ENCODE measurements at regions not wholly inside any gene's neighbourhood (a gene's known extent, or its start where the extent isn't known, plus 50 kb on each side); places are given as distances from the start of the nearest gene placed in this dataset.
"Not testable (repeated sequence)": the region's sequence is repeated elsewhere in the genome, so short reads cannot be mapped to it uniquely, and the experiment has no call there.

DNA sequence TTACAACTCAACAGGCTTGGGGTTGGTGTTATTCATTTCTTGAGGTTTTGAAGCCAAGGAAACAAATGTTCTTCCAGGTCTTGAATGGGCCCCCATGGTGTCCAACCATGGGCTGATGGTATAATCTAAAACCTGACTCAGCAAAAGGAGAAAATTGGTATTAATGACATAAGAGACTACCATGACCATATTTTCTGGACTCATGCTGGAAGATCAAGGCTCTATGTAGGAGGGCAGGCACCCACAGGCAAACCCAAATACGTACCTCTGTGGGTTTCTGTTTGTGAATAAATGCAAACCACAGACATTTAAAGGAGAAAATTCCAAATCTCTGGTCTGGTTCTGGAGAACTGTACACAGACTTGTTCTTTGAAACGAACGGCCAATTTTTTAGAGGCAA is 135.1 kb upstream of the VOPP1 start:
- not testable (repeated sequence) for H3K36me3 ChIP-seq (ENCODE audit: insufficient read depth); ATAC-seq; H3K9me3 Mint-ChIP-seq

DNA sequence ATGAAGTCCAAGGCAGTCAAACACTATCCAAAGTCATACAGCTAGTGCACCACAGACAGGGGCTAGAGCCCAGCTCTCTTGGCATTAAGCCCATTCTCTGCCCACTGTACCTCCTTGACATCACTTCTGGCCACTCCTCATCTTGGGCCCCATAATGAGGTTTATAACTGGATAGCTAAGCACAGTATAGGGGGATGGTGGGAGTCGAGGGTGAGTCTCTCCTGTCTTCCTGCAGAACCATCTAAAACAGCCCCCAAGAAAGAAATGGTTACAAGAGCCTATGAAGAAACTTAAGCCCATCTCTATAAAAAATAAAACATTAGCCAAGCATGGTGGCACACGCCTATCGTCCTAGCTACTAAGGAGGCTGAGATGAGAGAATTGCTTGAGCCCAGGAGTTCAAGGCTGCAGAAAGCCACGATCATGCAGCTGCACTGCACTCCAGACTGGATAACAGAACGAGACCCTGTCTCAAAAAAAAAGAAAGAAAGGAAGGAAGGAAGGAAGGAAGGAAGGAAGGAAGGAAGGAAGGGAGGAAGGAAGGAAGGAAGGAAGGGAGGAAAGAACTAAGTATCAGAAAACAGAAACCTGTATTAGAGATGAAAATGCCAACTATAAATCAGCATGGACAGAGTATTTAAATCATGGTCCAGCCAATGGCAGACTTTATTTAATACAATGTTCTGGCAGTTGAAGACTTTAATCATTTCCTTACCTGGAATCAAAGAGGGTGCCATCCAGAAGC is 134.3 kb upstream of the VOPP1 start:
- H4K20me1 ChIP-seq (replicated peaks; ENCODE audit: insufficient read depth); H3K79me2 ChIP-seq (replicated peaks; ENCODE audit: insufficient read depth); H3K4me1 Mint-ChIP-seq; H3K27me3 ChIP-seq (ENCODE audit: insufficient read depth); H3K36me3 ChIP-seq (ENCODE audit: insufficient read depth); H3K4me2 ChIP-seq; H3K9me3 Mint-ChIP-seq; H3K27ac ChIP-seq (ENCODE audit: low read depth); H3F3A ChIP-seq (replicated peaks; ENCODE audit: low read depth); H3K4me3 Mint-ChIP-seq; H3K27me3 Mint-ChIP-seq (ENCODE audit: insufficient read depth, low read depth, poor library complexity); H3K4me1 ChIP-seq (ENCODE audit: insufficient read depth); H3K27ac Mint-ChIP-seq; ATAC-seq; DNase-seq (ENCODE audit: low spot score); H2AFZ ChIP-seq; H3K9me2 ChIP-seq (ENCODE audit: insufficient read depth); H3K36me3 Mint-ChIP-seq (ENCODE audit: low read depth); H3K4me3 ChIP-seq: not testable (repeated sequence)

More for the DNA sequence above, 135.1 kb upstream of the VOPP1 start:
- not testable (repeated sequence) for H3K9me2 ChIP-seq (ENCODE audit: insufficient read depth); H3K4me1 Mint-ChIP-seq; H4K20me1 ChIP-seq (replicated peaks; ENCODE audit: insufficient read depth); H3K27me3 ChIP-seq (ENCODE audit: insufficient read depth); H3K4me3 Mint-ChIP-seq; H3K4me3 ChIP-seq; H3F3A ChIP-seq (replicated peaks; ENCODE audit: low read depth); H3K27me3 Mint-ChIP-seq (ENCODE audit: insufficient read depth, low read depth, poor library complexity); H3K79me2 ChIP-seq (replicated peaks; ENCODE audit: insufficient read depth); H3K27ac Mint-ChIP-seq; H3K4me1 ChIP-seq (ENCODE audit: insufficient read depth); H3K4me2 ChIP-seq; H3K36me3 Mint-ChIP-seq (ENCODE audit: low read depth); H3K27ac ChIP-seq (ENCODE audit: low read depth); DNase-seq (ENCODE audit: low spot score); H2AFZ ChIP-seq

DNA sequence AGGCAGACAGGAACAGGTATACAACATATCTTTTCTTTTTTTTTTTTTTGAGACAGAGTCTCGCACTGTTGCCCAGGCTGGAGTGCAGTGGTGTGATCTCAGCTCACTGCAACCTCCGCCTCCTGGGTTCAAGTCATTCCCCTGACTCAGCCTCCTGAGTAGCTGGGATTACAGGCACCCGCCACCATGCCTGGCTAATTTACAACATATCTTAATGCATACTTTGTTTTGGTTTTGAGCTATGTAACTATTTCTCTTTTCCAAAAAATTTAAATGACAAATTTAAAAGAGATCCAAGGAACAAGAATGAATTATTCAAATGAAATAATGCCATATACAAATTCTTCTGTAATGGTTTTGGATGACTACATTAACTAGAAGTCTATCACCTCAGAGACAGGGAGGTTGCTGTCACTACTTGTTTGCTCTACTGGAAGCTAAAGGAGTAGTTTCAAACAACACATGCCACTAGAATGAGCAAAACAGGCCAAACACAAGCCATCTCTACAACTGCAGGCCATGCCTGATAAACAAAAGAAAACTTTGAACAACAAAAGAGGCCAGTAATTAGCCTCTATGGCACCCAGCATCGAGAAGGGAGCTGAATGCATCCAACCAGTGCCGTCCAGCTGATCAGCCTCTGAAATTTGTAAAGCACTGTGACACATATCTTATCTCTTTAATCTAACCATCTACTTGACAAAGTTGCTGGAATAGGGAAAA is 133.6 kb upstream of the VOPP1 start:
- DNase-seq (ENCODE audit: low spot score); H3K4me1 ChIP-seq (ENCODE audit: insufficient read depth); H3K4me3 Mint-ChIP-seq; H3K4me2 ChIP-seq; H3K36me3 ChIP-seq (ENCODE audit: insufficient read depth); H3K4me3 ChIP-seq; ATAC-seq; H2AFZ ChIP-seq; H3K9me3 Mint-ChIP-seq; H3K79me2 ChIP-seq (replicated peaks; ENCODE audit: insufficient read depth); H3K27ac ChIP-seq (ENCODE audit: low read depth); H3K36me3 Mint-ChIP-seq (ENCODE audit: low read depth); H3K4me1 Mint-ChIP-seq; H3K27me3 ChIP-seq (ENCODE audit: insufficient read depth); H3K27me3 Mint-ChIP-seq (ENCODE audit: insufficient read depth, low read depth, poor library complexity); H3K9me2 ChIP-seq (ENCODE audit: insufficient read depth); H3K27ac Mint-ChIP-seq; H3F3A ChIP-seq (replicated peaks; ENCODE audit: low read depth); H4K20me1 ChIP-seq (replicated peaks; ENCODE audit: insufficient read depth): not testable (repeated sequence)

DNA sequence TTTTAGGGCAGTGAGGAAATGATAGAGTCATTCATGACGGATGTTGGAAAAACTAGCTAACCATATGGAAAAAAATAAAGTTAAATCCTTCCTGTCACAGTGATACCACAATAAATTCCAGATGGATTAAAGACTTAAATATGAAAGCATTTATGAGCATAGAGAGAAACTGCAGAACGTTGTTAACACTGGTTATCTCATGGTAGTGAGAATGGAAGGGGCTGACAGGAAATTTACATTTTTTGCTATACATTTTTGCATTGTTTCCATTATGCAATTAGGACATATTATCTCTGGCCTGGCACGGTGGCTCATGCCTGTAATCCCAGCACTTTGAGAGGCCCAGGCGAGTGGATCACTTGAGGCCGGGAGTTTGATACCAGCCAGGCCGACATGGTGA is 130.5 kb upstream of the VOPP1 start:
- not testable (repeated sequence) for H3K4me3 ChIP-seq; H4K20me1 ChIP-seq (replicated peaks; ENCODE audit: insufficient read depth); H3K4me2 ChIP-seq; H3K9me2 ChIP-seq (ENCODE audit: insufficient read depth); H3K36me3 ChIP-seq (ENCODE audit: insufficient read depth); ATAC-seq; DNase-seq (ENCODE audit: low spot score); H3K4me1 ChIP-seq (ENCODE audit: insufficient read depth); H3K27me3 Mint-ChIP-seq (ENCODE audit: insufficient read depth, low read depth, poor library complexity); H3F3A ChIP-seq (replicated peaks; ENCODE audit: low read depth); H3K4me1 Mint-ChIP-seq; H3K27ac Mint-ChIP-seq; H2AFZ ChIP-seq; H3K27ac ChIP-seq (ENCODE audit: low read depth); H3K9me3 Mint-ChIP-seq; H3K4me3 Mint-ChIP-seq; H3K79me2 ChIP-seq (replicated peaks; ENCODE audit: insufficient read depth); H3K27me3 ChIP-seq (ENCODE audit: insufficient read depth); H3K36me3 Mint-ChIP-seq (ENCODE audit: low read depth)

DNA sequence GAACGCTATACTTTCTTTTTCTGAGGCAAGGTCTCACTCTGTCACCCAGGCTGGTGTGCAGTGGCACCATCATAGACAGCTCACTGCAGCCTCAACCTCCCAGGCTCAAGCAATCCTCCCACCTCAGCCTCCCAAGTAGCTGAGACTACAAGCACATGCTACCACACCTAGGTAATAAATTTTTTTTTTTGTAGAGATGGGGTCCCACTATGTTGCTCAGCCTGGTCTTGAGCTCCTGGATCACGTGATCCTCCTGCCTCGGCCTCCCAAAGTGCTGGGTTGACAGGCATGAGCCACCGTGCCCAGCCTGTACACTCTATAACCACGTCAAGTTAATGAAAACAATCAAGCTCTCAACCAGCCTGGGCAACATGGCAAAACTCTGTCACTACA is 127.1 kb upstream of the VOPP1 start:
- not testable (repeated sequence) for H3K27ac ChIP-seq (ENCODE audit: low read depth); H4K20me1 ChIP-seq (replicated peaks; ENCODE audit: insufficient read depth); H2AFZ ChIP-seq; H3K9me2 ChIP-seq (ENCODE audit: insufficient read depth); H3K27me3 ChIP-seq (ENCODE audit: insufficient read depth); H3K36me3 Mint-ChIP-seq (ENCODE audit: low read depth); H3K27ac Mint-ChIP-seq; H3K4me2 ChIP-seq; H3K9me3 Mint-ChIP-seq; H3K4me3 ChIP-seq; H3K36me3 ChIP-seq (ENCODE audit: insufficient read depth); ATAC-seq; H3K4me1 ChIP-seq (ENCODE audit: insufficient read depth); H3K27me3 Mint-ChIP-seq (ENCODE audit: insufficient read depth, low read depth, poor library complexity); H3K4me3 Mint-ChIP-seq; H3K79me2 ChIP-seq (replicated peaks; ENCODE audit: insufficient read depth); H3K4me1 Mint-ChIP-seq; DNase-seq (ENCODE audit: low spot score); H3F3A ChIP-seq (replicated peaks; ENCODE audit: low read depth)

DNA sequence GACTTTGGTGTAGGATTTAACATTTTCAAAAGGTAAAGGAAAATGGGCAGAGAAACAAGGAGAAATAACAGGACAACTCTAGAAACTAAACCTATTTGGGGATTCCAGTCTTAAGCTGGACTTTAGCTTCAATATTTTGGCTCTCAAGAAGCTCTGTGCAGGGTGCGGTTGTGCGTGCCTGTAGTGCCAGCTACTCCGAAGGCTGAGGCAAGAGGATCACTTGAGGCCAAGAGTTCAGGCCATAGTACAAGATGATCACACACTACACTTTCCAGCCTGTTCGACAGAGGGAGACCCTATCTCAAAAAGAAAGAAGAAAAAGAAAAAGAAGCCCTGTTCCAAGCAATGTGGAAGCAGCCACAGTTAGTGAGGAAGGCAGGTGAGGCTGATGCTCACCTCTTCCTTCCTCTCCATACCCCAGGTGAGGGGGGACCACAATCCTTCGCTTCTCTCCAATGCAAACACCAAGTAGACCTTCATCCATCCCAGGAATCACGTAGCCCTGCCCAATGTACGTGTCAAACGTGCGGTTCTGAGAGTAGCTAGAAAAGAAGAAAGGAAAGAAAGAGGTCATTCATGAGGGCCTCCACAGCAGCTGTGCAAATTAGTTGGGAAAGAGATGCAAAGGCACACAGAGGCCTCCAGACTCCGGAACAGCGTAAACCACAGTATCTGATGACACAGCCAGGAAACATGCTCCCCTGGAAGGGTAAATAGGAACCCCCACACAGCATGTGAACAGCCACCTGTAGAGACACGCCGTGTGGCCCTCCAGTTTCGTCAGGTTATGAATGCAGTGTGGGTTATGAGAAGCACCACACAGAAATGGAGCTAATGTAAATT is 126.5 kb upstream of the VOPP1 start:
- H3K4me2 ChIP-seq; H3K36me3 ChIP-seq (ENCODE audit: insufficient read depth); H3K27me3 Mint-ChIP-seq (ENCODE audit: insufficient read depth, low read depth, poor library complexity); H4K20me1 ChIP-seq (replicated peaks; ENCODE audit: insufficient read depth); H3K4me3 Mint-ChIP-seq; H3K27ac Mint-ChIP-seq; H3K27ac ChIP-seq (ENCODE audit: low read depth); H3F3A ChIP-seq (replicated peaks; ENCODE audit: low read depth); H3K79me2 ChIP-seq (replicated peaks; ENCODE audit: insufficient read depth); H3K4me1 Mint-ChIP-seq; ATAC-seq; H3K4me1 ChIP-seq (ENCODE audit: insufficient read depth); H2AFZ ChIP-seq; H3K27me3 ChIP-seq (ENCODE audit: insufficient read depth); H3K9me3 Mint-ChIP-seq; H3K9me2 ChIP-seq (ENCODE audit: insufficient read depth); H3K4me3 ChIP-seq; H3K36me3 Mint-ChIP-seq (ENCODE audit: low read depth); DNase-seq (ENCODE audit: low spot score): not testable (repeated sequence)

All from GM23338 (cell line).